ENCODE measurements at regions not wholly inside any gene's neighbourhood (a gene's known extent, or its start where the extent isn't known, plus 50 kb on each side); places are given as distances from the start of the nearest gene placed in this dataset.
"Not testable (repeated sequence)": the region's sequence is repeated elsewhere in the genome, so short reads cannot be mapped to it uniquely, and the experiment has no call there.

DNA sequence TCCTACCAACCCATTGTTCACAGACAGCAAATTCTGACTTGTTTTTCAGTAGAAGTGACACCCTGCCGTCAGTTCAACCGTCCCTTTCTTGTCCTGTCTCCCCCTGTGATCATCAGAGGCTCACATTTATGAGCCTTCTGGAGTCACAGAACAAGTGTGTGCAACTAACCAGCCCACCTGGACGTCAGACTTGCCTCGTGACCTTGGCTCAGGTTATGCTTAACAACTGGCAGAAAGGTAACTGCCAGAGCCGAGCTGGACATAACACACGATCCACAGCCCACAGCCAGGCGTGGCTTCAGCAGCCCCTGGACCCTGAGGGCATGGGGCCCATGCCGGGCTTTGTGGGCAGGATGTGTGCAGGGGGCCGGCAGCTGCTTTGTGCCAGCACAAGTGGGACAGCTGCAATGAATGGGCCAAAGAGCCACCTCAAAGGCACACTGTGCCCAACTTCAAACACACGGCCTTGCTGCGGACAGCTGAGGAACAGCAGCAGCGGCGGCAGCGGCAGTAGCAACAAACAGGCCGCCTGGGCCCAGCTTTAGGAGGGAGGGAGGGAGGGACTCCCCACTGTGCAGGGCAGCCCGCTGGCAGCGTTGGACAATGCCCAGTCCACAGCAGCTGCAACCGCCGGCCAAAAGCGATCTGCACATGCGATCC, 103.9 kb downstream of the ZBTB18 start:
- DNase-seq (no peak), ATAC-seq (peak; percentile 23)
- intact Hi-C loops (cut with DNase I, micrococcal nuclease), result no loop called here

GRCh38 chr1:244155661-244156060, 104.6 kb downstream of the ZBTB18 start:
- intact Hi-C loops (cut with DNase I, micrococcal nuclease), result no loop called here
- no peak for ATAC-seq
- no peak for DNase-seq

DNA sequence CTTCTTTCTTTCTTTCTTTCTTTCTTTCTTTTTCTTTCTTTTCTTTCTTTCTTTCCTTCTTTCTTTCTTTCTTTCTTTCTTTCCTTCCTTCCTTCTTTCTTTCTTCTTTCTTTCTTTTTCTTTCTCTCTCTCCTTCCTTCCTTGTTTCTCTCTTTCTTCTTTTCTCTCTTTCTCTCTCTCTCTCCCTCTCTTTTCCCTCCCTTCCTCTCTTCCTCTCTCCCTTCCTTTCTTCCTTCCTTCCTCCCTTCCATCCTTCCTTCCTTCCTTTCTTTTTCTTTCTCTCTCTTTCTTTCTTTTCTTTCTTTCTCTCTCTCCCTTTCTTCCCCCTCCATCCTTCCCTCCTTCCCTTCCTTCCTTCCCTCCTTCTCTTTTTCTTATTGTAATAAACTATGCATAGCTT, 105.5 kb downstream of the ZBTB18 start:
- intact Hi-C loops (cut with DNase I, micrococcal nuclease); ATAC-seq; DNase-seq: not testable (repeated sequence)

GRCh38 chr1:244157731-244158438, 106.8 kb downstream of the ZBTB18 start:
- DNase-seq (no peak), ATAC-seq (no peak)
- intact Hi-C loops (cut with DNase I, micrococcal nuclease), result no loop called here

GRCh38 chr1:244159646-244160045, 108.6 kb downstream of the ZBTB18 start:
- no peak for ATAC-seq
- intact Hi-C loops (cut with DNase I, micrococcal nuclease), result no loop called here
- DNase-seq, result no peak

DNA sequence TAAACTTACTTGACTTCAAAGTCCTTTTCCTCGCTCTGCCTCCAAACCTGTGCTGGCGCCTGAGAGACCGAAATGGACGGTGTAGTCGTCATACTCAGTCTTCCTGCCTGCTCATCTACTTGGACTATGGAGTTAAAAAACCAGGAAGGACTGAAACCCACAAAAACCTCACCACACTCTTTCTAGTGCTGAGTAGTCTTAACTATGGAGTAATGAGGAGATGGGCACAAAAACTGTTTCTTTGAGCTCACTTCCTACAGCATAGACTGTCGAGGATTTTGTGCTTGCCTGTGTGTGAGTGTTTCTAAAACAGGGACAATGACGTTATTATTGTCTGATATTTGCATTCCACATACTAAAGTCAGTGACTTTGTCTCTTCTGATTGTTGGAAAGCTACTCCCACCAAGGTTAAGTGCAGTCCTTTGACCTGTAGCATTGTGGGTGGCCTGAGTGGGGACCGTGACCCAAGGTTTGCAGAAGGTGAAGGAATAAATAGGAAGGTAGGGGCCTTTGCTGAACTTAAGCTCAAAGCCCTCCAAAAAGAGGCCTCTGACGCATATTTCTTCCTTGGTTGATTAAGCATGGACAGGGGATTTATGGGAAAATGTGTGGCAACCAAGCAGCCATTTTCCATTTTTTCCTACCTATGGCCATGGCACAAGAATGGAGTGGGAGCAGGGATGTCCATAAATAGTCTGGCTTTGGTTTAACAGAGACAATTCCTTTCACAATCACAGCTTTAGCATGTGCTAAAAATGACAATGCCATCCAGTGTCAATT, 109.6 kb downstream of the ZBTB18 start:
- ATAC-seq (no peak), DNase-seq (no peak)
- intact Hi-C loops (cut with DNase I, micrococcal nuclease), result no loop called here

DNA sequence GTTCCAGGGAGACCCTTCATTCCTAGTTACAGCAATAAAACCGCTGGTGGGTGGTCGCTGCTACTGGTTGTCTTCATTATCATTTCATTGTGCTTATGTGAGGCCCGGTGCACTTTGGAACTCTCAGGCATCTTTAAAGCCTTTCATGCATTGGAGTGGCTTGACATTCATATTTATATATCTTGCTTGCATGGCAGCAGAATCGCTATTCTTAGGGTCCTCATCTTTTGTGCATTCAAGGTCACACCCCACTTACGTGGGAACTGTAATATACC, 110.1 kb downstream of the ZBTB18 start:
- ATAC-seq, result no peak
- intact Hi-C loops (cut with DNase I, micrococcal nuclease), result no loop called here
- no peak for DNase-seq

DNA sequence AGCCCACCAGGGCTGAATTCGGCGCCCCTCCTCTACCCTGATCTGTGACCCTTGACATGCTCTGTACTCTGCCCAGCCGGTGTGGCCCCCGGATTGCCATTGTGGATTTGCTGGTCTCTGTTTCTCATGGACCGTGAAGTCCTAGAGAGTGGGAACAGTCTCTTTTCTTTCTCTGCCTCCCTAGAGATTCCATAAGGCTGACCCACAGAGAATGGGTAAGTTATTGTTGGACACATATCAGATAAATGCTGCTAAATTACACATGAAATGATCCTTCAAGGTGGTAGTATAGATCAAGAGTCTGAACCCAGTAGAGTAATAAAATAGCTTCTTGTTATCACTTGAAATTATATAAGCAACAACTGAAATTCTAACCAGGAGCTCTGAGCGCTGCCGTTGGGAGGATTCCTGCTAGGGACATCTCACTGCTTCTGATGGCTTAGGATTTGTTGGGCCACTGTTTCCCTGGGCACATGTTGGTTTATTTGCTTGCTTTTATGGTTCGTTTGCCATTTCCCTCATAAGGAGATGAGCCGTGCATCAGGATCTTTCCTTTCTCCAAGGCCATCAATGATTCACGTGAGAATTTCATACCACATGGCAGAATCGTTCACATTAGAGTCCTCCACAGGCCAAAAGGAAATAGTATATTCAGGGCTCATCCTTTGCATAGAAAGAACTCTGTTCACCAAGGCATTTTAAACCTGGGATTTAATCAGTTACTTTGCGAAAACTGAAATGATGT, 111.9 kb downstream of the ZBTB18 start:
- ATAC-seq (no peak), DNase-seq (no peak)
- intact Hi-C loops (cut with DNase I, micrococcal nuclease), result no loop called here

GRCh38 chr1:244163861-244164510, 112.9 kb downstream of the ZBTB18 start:
- intact Hi-C loops (cut with DNase I, micrococcal nuclease), result no loop called here
- DNase-seq, result no peak
- no peak for ATAC-seq

GRCh38 chr1:244164511-244164890, 113.4 kb downstream of the ZBTB18 start:
- intact Hi-C loops (cut with DNase I, micrococcal nuclease), result no loop called here

GRCh38 chr1:244165021-244165420, 113.9 kb downstream of the ZBTB18 start:
- intact Hi-C loops (cut with DNase I, micrococcal nuclease), result no loop called here
- no peak for DNase-seq
- ATAC-seq, result no peak

More at GRCh38 chr1:244164511-244164890, 113.4 kb downstream of the ZBTB18 start:
- no peak for DNase-seq
- no peak for ATAC-seq

DNA sequence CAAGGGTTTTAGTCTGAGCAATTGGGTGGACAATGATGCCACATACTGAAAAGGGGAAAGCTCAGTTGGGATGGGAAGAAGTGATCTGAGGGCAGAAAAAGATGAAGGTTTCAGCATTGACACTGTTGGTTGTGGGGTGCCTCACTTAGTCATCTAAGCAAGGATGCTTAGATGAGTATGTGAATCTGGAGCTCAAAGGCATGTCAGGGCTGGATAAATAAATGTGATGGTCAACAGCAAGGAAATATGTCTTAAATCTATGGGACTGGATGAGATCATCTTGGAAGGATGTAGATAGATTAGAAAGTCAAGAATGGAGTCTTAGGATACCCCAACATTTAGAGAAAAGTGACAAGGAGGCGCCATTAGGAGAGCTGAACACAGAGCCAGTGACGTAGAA, 114.6 kb downstream of the ZBTB18 start:
- DNase-seq (no peak), ATAC-seq (no peak)
- intact Hi-C loops (cut with DNase I, micrococcal nuclease), result no loop called here

- no peak for ATAC-seq
- intact Hi-C loops (cut with DNase I, micrococcal nuclease), result no loop called here
- no peak for DNase-seq
These were observed 120.3 kb downstream of the ZBTB18 start for GRCh38 chr1:244171241-244171985.

DNA sequence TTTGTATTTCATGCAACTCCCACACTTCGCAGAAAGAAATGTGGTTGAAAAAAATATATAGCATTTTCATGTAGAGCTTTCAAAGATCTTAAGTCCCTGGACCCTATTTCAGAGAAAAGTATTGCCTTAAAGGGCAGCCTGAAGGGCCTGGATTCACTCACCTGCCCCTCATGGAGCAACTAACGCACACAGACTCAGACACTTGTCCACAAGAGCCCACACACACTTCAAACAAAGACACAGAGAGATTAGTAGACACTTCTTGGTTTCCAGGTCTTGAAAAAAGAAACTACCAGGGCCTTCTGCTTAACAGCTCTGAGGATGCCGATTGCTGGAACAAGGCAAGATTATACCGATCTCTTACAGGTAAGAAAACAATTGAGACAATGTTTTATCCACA, 122.2 kb downstream of the ZBTB18 start:
- DNase-seq (no peak), ATAC-seq (no peak)
- intact Hi-C loops (cut with DNase I, micrococcal nuclease), result no loop called here

DNA sequence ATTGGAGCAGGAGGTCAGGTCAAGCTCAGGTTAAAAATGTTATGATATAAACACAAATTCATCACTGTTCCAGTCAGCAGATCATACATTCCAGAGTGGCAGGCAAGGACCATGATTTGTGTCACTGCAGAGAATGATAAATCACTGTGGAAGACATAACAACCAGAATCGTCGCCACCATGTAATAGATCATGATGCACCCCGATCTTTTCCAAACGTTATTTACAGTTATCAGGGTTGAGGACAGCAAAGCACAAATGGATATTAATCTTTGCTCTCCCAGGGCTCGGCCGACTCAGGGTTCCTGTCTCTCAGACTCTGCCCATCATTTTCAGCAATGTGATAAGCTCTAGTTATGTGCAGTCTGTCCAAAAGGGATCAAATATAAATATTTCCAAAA, 122.7 kb downstream of the ZBTB18 start:
- DNase-seq, result no peak
- intact Hi-C loops (cut with DNase I, micrococcal nuclease), result no loop called here
- no peak for ATAC-seq

DNA sequence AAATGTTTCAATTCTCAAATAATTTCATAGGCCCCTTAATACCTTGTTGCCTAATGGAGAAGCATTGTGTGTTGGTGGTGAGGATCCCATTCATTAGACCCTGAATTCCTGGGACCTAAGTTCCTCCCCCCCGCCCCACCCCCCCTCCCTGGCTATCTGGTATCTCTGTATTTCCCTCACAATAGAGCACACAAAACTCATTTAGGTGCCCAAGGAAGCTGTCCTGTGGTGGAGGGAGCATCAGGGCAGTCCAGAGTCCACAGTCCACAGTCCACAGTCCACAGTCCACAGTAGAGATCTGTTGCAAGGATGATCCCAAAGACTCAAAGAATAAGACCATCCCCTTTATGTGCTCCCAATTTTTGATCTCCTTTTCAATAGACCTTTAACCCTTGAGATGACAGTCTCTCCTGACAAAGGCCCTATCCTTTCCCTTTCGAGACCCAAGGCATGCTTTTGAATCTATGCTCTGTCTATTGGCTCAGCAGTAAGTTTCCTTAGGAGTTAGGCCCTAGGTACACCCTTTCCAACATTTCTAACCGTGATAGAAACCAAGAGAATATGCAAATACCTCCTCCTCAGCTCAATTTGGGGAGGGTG, 123.9 kb downstream of the ZBTB18 start:
- DNase-seq (no peak), ATAC-seq (no peak)
- intact Hi-C loops (cut with DNase I, micrococcal nuclease), result no loop called here

GRCh38 chr1:244176201-244176600, 125.1 kb downstream of the ZBTB18 start:
- intact Hi-C loops (cut with DNase I, micrococcal nuclease), result no loop called here
- ATAC-seq (no peak), DNase-seq (no peak)

- ATAC-seq (no peak), DNase-seq (no peak)
- intact Hi-C loops (cut with DNase I, micrococcal nuclease), result no loop called here
These were observed 129.2 kb downstream of the ZBTB18 start for GRCh38 chr1:244180256-244180655.

Data from left colon (tissue), 2 donors.